Vagina (tissue), 2 donors: ENCODE measurements at regions not wholly inside any gene's neighbourhood (a gene's known extent, or its start where the extent isn't known, plus 50 kb on each side); places are given as distances from the start of the nearest gene placed in this dataset.

ENCODE experiments used
- POLR2A ChIP-seq, 2 donors: fragments of 450-650 bp; IDR thresholded peaks; one replicate each; pipeline ENCODE4 v1.6.1; 2017; ENCODE audit warnings: antibody characterized with exemption in 2 of 2, mild to moderate bottlenecking in 2 of 2, moderate library complexity in 2 of 2
- POLR2AphosphoS5 ChIP-seq, 2 donors: sonication (generic); formaldehyde crosslinking; IDR thresholded peaks; one replicate each; pipeline ENCODE4 v1.9.0; 2017; ENCODE audit warnings: antibody characterized with exemption in 2 of 2, mild to moderate bottlenecking in 2 of 2, low read depth in 1 of 2; ENCODE audit not compliant: insufficient read depth in 1 of 2
- TF ChIP-seq, protein P1 (sequence below), 3 experiments: fragments of 450-650 bp in 2 of 3; fragments of 200-600 bp in 1 of 3; sonication (generic) in 1 of 3; IDR thresholded peaks; one replicate each; pipeline ENCODE4 v1.5.1; 2017 to 2019; ENCODE audit warnings: antibody characterized with exemption in 3 of 3, mild to moderate bottlenecking in 2 of 3, moderate library complexity in 2 of 3

- TF ChIP-seq, protein P1, sequence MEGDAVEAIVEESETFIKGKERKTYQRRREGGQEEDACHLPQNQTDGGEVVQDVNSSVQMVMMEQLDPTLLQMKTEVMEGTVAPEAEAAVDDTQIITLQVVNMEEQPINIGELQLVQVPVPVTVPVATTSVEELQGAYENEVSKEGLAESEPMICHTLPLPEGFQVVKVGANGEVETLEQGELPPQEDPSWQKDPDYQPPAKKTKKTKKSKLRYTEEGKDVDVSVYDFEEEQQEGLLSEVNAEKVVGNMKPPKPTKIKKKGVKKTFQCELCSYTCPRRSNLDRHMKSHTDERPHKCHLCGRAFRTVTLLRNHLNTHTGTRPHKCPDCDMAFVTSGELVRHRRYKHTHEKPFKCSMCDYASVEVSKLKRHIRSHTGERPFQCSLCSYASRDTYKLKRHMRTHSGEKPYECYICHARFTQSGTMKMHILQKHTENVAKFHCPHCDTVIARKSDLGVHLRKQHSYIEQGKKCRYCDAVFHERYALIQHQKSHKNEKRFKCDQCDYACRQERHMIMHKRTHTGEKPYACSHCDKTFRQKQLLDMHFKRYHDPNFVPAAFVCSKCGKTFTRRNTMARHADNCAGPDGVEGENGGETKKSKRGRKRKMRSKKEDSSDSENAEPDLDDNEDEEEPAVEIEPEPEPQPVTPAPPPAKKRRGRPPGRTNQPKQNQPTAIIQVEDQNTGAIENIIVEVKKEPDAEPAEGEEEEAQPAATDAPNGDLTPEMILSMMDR (IDR thresholded peaks at IDR 0.05): no peak
- no peak for TF ChIP-seq POLR2A (IDR thresholded peaks at IDR 0.05)
- no peak for TF ChIP-seq POLR2AphosphoS5 (IDR thresholded peaks at IDR 0.05; ENCODE audit: insufficient read depth in 1 of 2, low read depth in 1 of 2)
These were observed 338.2 kb upstream of the ITGA1 start for GRCh38 chr5:52449516-52449915.
